Kidney glomerular epithelial cell (primary cell): ENCODE measurements at regions not wholly inside any gene's neighbourhood (a gene's known extent, or its start where the extent isn't known, plus 50 kb on each side); places are given as distances from the start of the nearest gene placed in this dataset.

Experiments used
- DNase-seq: peaks from one replicate; lab custom pipeline; 2025; lab: John Stamatoyannopoulos, UW

DNA sequence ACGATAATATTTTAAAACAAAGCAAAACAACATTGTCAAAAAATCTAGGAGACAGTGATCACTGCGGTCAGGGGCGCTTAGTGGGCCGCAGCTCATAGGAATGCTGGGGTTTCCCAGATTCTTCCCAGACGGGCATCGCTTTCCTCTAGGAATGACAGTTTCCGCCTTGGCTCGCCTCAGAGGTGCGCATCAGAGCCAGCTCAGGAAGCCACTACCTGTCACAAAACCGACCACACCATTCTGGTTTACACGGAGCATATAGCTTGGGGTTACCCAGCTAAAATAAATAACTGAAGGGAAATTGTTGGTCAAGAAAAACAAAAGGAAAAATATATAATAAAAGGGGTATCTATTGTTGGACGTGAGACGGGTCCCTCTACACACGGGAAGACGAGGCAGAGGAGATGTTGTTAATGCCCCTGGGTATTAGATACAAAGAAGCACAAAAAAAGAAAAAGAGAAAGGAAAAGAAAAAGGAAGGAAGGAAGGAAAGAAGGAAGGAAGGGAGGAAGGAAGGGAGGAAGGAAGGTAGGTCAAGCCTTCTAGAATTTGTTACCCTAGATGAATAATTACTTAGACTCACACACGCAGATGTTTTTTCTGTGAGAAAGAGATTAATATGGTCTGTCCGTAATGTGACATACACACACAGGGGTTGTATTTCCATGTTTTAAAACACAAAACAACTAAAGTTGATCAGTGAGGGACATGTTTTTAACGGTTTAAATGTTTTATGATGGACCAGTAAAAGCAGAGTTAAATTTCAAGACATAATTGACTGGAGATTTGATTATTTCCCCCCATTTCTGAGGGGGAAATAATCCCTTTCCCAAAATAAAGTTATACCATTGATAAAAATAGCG, 292.4 kb upstream of the NFE2L3 start:
- DNase-seq, result no peak

DNA sequence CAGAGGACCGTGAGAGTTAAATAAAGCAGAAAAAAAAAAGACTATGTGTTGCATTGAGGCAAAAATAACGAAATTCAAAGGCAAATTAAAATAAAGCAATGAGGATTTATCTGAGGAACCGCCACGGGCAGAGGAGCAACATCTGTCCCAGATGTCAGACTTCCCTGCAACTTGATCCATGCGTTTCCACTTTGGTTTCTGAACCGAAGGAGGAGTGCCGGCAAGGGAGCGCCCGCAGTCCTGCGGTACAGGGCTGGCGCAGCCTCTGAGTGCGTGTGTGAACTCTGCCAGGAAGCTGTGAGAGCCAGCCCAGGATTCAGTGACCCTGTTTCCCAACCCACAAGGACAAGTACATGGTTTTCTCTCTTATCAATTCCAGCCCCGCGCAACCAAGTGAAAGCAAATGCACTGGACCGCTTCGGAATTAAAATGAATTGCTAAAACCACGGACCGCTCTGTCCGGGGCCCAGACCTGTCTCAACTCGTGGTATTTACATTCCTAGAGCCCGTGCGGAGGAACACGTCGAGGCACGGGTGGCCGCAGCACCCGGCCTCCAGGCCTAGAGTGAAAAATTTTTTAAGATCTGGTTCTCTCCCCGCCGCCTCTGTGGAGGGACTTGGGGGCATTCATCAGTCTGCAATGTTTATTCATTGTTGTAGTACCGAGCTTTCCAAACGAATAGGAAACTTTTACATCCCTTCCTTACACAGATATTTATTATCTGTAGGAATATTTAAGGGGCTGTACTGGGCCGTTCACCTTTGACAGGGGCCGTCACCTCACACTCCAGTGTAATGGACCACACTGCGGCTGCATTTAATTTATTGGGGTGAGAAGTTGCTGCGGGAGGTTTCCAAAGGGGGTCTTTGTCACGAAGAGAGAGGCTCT, 291.5 kb upstream of the NFE2L3 start:
- no peak for DNase-seq

DNA sequence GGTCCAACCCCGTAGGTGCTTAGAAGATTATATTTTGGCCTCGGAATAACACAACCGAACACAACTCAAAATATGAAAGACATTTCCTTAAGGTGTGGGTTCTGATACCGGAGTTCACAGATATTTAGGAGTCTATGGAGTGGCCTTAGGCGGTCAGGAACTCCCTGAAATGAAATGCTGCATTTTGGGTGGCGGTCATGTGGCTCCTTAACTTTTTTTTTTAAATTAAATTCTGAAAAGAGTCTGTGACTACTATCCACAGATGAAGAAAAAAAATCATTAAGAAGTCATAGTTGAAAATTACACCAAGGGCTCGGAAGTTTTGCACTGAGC, 290.9 kb upstream of the NFE2L3 start:
- DNase-seq, result no peak

GRCh38 chr7:25861601-25862260, 290.3 kb upstream of the NFE2L3 start:
- DNase-seq, result no peak

GRCh38 chr7:25862261-25863004, 289.6 kb upstream of the NFE2L3 start:
- DNase-seq, result peak; percentile 100

- DNase-seq, result no peak
Measured at GRCh38 chr7:25863005-25863728, 288.8 kb upstream of the NFE2L3 start.

DNA sequence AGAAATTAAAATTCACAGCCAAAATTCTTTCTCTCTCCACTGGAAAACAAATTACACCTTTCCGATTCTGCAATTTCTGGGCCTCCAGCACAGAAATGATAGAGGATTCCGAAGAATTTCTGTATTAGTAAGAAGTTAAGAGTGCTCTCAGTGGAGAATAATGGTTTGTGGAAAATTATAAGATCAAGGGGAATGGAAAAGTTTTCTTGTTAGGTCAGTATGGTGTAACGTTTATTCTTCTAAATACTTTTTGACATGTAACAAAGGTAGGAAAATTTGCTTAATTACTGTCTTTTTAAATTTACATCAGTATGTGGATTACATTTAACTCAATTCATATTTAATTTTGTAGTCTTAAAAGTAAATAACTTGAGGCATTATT, 288.3 kb upstream of the NFE2L3 start:
- no peak for DNase-seq

- DNase-seq, result no peak
Measured at GRCh38 chr7:25864511-25864910, 287.5 kb upstream of the NFE2L3 start.

DNA sequence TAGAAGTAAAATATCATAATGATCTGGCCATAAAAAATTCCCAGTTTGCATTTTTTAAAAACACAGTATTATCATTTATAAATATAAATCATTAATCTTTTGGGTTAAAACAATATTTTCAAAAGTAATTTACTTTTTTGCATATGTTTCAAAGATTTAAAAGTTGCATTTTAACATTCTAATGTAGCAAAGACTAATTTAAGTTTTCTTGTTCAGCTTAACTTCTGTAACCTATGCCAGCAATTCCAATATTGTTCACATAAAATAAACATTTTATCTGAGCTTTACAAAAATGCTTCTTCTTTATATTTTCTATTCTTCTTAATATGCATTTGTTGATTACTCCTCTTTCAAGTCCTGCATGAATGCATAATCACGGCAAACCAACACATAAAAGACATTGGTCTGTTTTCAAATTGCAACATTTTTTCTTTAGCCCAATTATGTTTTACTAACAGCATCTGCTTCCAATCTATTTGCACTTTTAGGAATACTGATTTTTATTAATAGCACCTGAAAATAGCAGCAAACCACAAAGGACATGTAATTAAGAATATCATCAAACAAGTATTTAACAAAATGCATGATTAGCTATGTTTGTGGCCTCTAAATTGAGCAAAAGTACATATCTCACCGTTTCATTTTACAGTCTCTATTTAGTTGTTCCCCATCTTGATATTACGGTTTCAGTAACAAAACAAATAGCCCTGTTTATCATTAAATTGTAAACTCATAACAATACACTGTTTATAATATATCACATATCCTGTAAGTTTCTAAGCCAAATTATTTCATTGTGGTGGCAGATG, 286.9 kb upstream of the NFE2L3 start:
- DNase-seq, result no peak

- DNase-seq, result no peak
Measured at GRCh38 chr7:25868509-25868908, 283.5 kb upstream of the NFE2L3 start.

GRCh38 chr7:25870574-25870973, 281.4 kb upstream of the NFE2L3 start:
- no peak for DNase-seq

DNA sequence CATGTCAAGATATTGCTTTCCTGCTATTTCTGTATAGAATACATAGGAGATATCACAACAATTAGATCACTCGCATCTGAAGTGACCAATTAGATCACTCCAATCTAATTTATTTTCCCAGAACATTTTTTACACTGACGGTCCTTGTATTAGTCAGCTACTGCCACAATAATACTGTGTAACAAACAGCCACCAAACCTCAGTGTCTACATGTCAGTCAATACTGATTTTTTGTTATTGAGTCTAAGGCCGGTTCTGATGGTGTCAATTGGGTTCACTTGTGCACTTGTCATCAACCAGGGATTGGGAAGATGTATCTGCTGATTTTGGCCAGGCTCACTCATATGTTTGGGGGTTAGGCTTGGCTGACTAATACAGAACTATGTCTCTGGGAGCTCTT, 275.9 kb upstream of the NFE2L3 start:
- no peak for DNase-seq

DNA sequence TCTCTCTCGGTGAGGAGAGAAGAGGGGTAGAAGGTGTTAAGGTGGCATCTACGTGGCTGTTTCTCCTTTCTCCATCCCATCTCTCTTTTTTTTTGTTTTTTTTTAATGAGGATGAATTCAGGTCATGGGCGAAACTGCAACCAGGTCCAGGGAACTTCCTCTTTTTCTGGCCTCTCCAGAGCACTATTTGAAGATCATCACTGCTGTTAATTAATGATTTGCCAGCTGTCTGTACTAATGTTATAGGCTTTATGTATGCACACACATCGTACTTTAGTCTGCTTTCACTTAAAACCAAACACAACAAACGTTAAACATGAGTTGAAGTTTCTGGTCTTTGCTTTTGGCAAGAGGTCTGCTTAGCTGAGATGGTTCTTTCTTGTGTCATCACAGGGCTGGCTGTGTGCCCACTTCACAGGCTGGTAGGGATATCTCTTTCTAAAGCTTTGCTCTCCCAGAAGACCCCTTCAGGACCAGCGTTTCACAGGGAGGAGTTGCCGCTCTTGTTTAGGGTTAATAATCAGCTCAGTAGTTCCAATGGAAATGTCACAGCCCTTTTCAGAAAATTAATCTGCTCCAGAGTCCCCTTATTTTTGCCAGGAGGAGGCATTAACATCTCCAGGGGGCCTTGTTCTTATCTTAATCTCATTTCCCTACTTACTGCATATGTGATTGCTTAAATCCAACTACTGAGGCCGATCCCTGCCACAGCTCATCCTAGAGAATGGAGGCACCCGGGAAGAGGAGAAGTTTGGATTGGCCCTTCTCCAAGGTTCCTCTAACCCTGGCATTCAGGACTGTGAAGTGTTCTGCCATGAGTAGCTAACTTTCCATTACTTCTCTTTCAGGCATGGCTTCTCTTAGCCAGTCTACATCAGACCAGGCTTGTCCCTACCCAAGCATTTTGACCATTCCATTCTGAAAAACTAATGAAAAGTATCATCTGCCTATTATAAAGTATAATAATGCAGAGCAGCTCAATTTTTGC, 273.9 kb upstream of the NFE2L3 start:
- DNase-seq, result no peak

DNA sequence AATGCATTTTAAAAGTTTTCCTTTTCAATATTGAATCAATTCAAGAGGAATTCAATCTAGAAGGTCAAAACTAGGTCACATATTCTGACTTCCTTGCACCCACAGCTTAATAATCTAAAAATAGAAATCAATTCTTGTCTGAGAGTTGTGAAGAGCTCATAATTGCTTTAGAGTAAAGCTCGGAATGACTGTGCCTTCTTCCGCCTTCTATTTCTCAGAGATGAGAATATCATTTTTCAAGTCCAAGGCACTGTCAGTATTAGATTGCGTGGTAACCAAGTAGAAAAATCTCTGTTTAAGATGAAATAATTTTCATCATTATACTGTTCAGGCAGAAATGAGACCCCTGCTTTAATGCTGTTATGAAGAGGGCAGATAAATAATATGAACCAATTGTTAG, 272.2 kb upstream of the NFE2L3 start:
- DNase-seq, result no peak

DNA sequence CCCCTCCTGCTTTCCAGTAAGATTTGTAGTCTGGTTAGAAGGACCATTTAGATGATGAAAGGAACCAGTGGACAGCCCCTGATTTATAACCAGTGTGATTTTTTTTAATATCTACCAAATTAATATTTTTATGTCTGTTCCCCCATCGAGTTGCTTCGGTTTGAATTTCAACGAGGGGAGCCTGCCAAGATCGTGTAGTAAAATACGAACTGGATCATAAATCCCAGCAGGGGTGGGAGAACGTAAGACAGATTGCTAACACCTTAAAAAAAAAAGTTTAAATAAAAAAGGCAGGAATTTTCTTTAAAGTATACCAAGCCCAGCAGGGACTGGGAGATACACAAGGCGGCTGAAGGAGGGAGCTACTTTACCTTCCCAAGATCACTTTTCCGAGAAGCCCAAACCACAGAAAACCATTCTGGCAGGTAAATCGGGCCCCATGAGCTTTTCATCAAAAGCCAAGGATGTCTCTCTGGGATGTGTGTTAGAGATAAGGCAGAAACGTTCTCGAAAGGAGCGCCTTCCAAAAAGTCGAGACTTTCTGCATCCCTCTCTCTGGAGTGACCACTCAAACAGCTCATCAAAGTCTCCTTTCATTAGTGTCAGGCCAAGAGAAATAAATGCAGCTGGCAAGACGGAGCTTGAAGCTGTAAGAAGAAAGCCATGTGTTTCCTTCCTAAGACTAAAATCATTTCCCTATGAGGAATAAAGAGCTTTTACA, 270.5 kb upstream of the NFE2L3 start:
- no peak for DNase-seq

DNA sequence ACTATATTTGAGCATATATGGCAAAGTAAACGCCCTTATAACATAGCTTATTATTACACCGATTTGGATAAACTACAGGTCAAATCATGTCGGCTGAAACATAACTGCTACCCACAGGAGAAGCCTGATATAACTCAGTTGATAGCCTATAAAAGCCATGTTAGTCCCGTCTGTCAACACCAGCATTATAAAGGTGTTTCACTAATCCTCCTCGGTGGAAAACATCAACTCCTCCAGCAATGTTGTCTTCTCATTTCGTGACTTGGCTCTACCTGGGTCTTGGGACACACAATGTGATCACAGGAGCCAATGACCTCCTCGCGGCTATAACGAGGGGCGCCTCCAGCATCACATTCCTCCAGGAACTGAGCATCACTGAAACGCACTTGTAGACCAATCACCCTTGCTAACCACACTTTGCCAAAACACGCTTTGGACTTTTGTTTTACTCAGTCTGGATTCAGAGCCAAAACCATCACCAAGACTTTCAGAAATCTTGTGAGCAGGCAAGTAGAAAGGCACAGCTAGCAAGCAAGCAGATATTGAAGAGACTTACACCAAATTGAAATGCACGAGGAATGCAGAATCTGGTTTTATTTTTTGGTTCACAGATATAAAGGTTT, 269.7 kb upstream of the NFE2L3 start:
- DNase-seq, result no peak

GRCh38 chr7:25884265-25884828, 267.7 kb upstream of the NFE2L3 start:
- no peak for DNase-seq

GRCh38 chr7:25885057-25885576, 266.9 kb upstream of the NFE2L3 start:
- DNase-seq, result no peak
